ENCODE measurements at regions not wholly inside any gene's neighbourhood (a gene's known extent, or its start where the extent isn't known, plus 50 kb on each side); places are given as distances from the start of the nearest gene placed in this dataset.

GRCh38 chr4:110905367-110905766 is 282.5 kb upstream of the PITX2 start:
- Histone ChIP-seq H3K36me3 (ENCODE audit: control insufficient read depth in 2 of 2, extremely low read depth in 1 of 2, insufficient read depth in 2 of 2, low read length in 2 of 2) (no peaks in the 10 kb centered on the region), H3K79me2 (ENCODE audit: control insufficient read depth, insufficient read depth, low read length) (no peaks in the 10 kb centered on the region), H3K9me1 (ENCODE audit: control insufficient read depth, extremely low read depth, insufficient read depth, low read length) (no peaks in the 10 kb centered on the region), H3K9ac (ENCODE audit: control insufficient read depth, extremely low read depth, insufficient read depth, low read length) (no peak overlapping the region), H3K27me3 (ENCODE audit: control insufficient read depth, extremely low read depth, insufficient read depth, low read length) (no peaks in the 10 kb centered on the region), H4K20me1 (ENCODE audit: control insufficient read depth, extremely low read depth, insufficient read depth, low read length) (no peaks in the 10 kb centered on the region), H2AFZ (ENCODE audit: control insufficient read depth, low read length) (no peak overlapping the region), H3K4me2 (ENCODE audit: control insufficient read depth, extremely low read depth, insufficient read depth, low read depth, low read length) (no peak overlapping the region), H3K9me3 (ENCODE audit: control insufficient read depth, low read depth, low read length) (no peaks in the 10 kb centered on the region), H3K27ac (ENCODE audit: control insufficient read depth, insufficient read depth, low read length) (no peak overlapping the region), H3K4me1 (ENCODE audit: control insufficient read depth, extremely low read depth, insufficient read depth, low read length) (no peaks in the 10 kb centered on the region), H3K4me3 (ENCODE audit: control insufficient read depth in 2 of 3, extremely low read depth in 1 of 3, insufficient read depth in 2 of 3, low read depth in 1 of 3, low read length in 3 of 3) (no peak overlapping the region)
- no peak for FAIRE-seq
- dilution Hi-C loops (cut with MboI; ENCODE audit: extremely low pct_ligation_motif_present, low sequenced_read_pairs), result no loop called here
- DNase-seq (ENCODE audit: low read depth, low spot score), result no peak
- TF ChIP-seq EZH2 (IDR thresholded peaks at IDR 0.05; ENCODE audit: low read length) (no peak), CTCF (optimal IDR thresholded peaks at IDR 0.05 in 1 of 3, IDR thresholded peaks at IDR 0.05 in 1 of 3, conservative IDR thresholded peaks at IDR 0.05 in 1 of 3; ENCODE audit: extremely low read depth in 1 of 3, insufficient read depth in 2 of 3, low read length in 3 of 3) (no peak)

- Histone ChIP-seq H3K9ac (ENCODE audit: control insufficient read depth, extremely low read depth, insufficient read depth, low read length) (no peak overlapping the region), H3K4me1 (ENCODE audit: control insufficient read depth, extremely low read depth, insufficient read depth, low read length) (no peaks in the 10 kb centered on the region), H3K27ac (ENCODE audit: control insufficient read depth, insufficient read depth, low read length) (no peak overlapping the region), H3K9me3 (ENCODE audit: control insufficient read depth, low read depth, low read length) (no peaks in the 10 kb centered on the region), H3K4me3 (ENCODE audit: control insufficient read depth in 2 of 3, extremely low read depth in 1 of 3, insufficient read depth in 2 of 3, low read depth in 1 of 3, low read length in 3 of 3) (no peak overlapping the region), H3K79me2 (ENCODE audit: control insufficient read depth, insufficient read depth, low read length) (no peaks in the 10 kb centered on the region), H3K27me3 (ENCODE audit: control insufficient read depth, extremely low read depth, insufficient read depth, low read length) (no peaks in the 10 kb centered on the region), H3K4me2 (ENCODE audit: control insufficient read depth, extremely low read depth, insufficient read depth, low read depth, low read length) (no peak overlapping the region), H3K9me1 (ENCODE audit: control insufficient read depth, extremely low read depth, insufficient read depth, low read length) (no peaks in the 10 kb centered on the region), H4K20me1 (ENCODE audit: control insufficient read depth, extremely low read depth, insufficient read depth, low read length) (no peaks in the 10 kb centered on the region), H2AFZ (ENCODE audit: control insufficient read depth, low read length) (no peak overlapping the region), H3K36me3 (ENCODE audit: control insufficient read depth in 2 of 2, extremely low read depth in 1 of 2, insufficient read depth in 2 of 2, low read length in 2 of 2) (no peaks in the 10 kb centered on the region)
- dilution Hi-C loops (cut with MboI; ENCODE audit: extremely low pct_ligation_motif_present, low sequenced_read_pairs), result no loop called here
- no peak for TF ChIP-seq EZH2 (IDR thresholded peaks at IDR 0.05; ENCODE audit: low read length)
- FAIRE-seq (no peak), DNase-seq (ENCODE audit: low read depth, low spot score) (no peak)
Measured at GRCh38 chr4:110907801-110908313, 285.0 kb upstream of the PITX2 start.

GRCh38 chr4:110914791-110915190 is 291.9 kb upstream of the PITX2 start:
- Histone ChIP-seq H4K20me1 (ENCODE audit: control insufficient read depth, extremely low read depth, insufficient read depth, low read length) (no peaks in the 10 kb centered on the region), H3K79me2 (ENCODE audit: control insufficient read depth, insufficient read depth, low read length) (no peaks in the 10 kb centered on the region), H2AFZ (ENCODE audit: control insufficient read depth, low read length) (no peak overlapping the region), H3K4me1 (ENCODE audit: control insufficient read depth, extremely low read depth, insufficient read depth, low read length) (no peaks in the 10 kb centered on the region), H3K4me3 (ENCODE audit: control insufficient read depth in 2 of 3, extremely low read depth in 1 of 3, insufficient read depth in 2 of 3, low read depth in 1 of 3, low read length in 3 of 3) (no peak overlapping the region), H3K4me2 (ENCODE audit: control insufficient read depth, extremely low read depth, insufficient read depth, low read depth, low read length) (no peak overlapping the region), H3K27ac (ENCODE audit: control insufficient read depth, insufficient read depth, low read length) (no peak overlapping the region), H3K9me3 (ENCODE audit: control insufficient read depth, low read depth, low read length) (no peaks in the 10 kb centered on the region), H3K9ac (ENCODE audit: control insufficient read depth, extremely low read depth, insufficient read depth, low read length) (no peak overlapping the region), H3K9me1 (ENCODE audit: control insufficient read depth, extremely low read depth, insufficient read depth, low read length) (no peaks in the 10 kb centered on the region), H3K36me3 (ENCODE audit: control insufficient read depth in 2 of 2, extremely low read depth in 1 of 2, insufficient read depth in 2 of 2, low read length in 2 of 2) (no peaks in the 10 kb centered on the region), H3K27me3 (ENCODE audit: control insufficient read depth, extremely low read depth, insufficient read depth, low read length) (no peaks in the 10 kb centered on the region)
- FAIRE-seq (no peak), DNase-seq (ENCODE audit: low read depth, low spot score) (no peak)
- dilution Hi-C loops (cut with MboI; ENCODE audit: extremely low pct_ligation_motif_present, low sequenced_read_pairs), result no loop called here
- no peak for TF ChIP-seq EZH2 (IDR thresholded peaks at IDR 0.05; ENCODE audit: low read length)
- no peak for TF ChIP-seq CTCF (optimal IDR thresholded peaks at IDR 0.05 in 1 of 3, IDR thresholded peaks at IDR 0.05 in 1 of 3, conservative IDR thresholded peaks at IDR 0.05 in 1 of 3; ENCODE audit: extremely low read depth in 1 of 3, insufficient read depth in 2 of 3, low read length in 3 of 3)

Data from keratinocyte (primary cell).